Fibroblast of mammary gland (primary cell): ENCODE measurements at regions not wholly inside any gene's neighbourhood (a gene's known extent, or its start where the extent isn't known, plus 50 kb on each side); places are given as distances from the start of the nearest gene placed in this dataset.

ENCODE experiments used
- DNase-seq: peaks from one replicate; pipeline ENCODE4 v3.0.0-alpha.2; 2010; ENCODE audit warnings: low read depth
- H3K4me3 ChIP-seq: 2 replicates; pipeline ENCODE4 v1.5.1; 2011; ENCODE audit warnings: low read depth, mild to moderate bottlenecking, low read length, moderate library complexity; ENCODE audit not compliant: control insufficient read depth
- TF ChIP-seq, protein P1 (sequence below): conservative IDR thresholded peaks from 2 replicates; pipeline ENCODE4 v1.5.1; 2011; ENCODE audit warnings: low read depth, low read length, inconsistent platforms; ENCODE audit not compliant: control insufficient read depth, insufficient read depth

DNA sequence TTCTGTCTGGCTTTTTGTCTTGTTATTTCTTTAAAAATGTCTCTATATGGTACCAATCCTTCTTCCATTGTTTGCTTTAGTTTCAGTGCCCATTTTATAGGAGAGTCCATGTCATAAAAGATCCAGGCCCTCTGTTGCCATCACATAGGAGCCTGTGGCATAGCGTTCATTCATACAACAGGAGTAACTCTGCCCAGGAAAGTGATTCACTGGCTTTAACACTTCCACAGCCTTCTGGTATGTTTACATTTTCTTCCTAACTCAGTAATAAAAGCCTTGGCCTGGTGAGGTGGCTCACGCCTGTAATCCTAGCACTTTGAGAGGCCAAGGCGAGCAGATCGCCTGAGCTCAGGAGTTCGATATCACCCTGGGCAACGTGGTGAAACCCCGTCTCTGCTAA is 519.3 kb upstream of the PTGER4 start:
- no peak for DNase-seq
- TF ChIP-seq, protein P1, sequence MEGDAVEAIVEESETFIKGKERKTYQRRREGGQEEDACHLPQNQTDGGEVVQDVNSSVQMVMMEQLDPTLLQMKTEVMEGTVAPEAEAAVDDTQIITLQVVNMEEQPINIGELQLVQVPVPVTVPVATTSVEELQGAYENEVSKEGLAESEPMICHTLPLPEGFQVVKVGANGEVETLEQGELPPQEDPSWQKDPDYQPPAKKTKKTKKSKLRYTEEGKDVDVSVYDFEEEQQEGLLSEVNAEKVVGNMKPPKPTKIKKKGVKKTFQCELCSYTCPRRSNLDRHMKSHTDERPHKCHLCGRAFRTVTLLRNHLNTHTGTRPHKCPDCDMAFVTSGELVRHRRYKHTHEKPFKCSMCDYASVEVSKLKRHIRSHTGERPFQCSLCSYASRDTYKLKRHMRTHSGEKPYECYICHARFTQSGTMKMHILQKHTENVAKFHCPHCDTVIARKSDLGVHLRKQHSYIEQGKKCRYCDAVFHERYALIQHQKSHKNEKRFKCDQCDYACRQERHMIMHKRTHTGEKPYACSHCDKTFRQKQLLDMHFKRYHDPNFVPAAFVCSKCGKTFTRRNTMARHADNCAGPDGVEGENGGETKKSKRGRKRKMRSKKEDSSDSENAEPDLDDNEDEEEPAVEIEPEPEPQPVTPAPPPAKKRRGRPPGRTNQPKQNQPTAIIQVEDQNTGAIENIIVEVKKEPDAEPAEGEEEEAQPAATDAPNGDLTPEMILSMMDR = no peak
- no peak overlapping the region for H3K4me3 ChIP-seq

- TF ChIP-seq, protein P1 = no peak
- H3K4me3 ChIP-seq = no peak overlapping the region
- no peak for DNase-seq
Measured at GRCh38 chr5:40154194-40154593, 525.5 kb upstream of the PTGER4 start.

GRCh38 chr5:40150896-40151295 is 528.8 kb upstream of the PTGER4 start:
- no peak for DNase-seq
- TF ChIP-seq, protein P1 = no peak
- H3K4me3 ChIP-seq = no peak overlapping the region

GRCh38 chr5:40141896-40142295 is 537.8 kb upstream of the PTGER4 start:
- TF ChIP-seq, protein P1 = no peak
- DNase-seq = no peak
- no peak overlapping the region for H3K4me3 ChIP-seq

DNA sequence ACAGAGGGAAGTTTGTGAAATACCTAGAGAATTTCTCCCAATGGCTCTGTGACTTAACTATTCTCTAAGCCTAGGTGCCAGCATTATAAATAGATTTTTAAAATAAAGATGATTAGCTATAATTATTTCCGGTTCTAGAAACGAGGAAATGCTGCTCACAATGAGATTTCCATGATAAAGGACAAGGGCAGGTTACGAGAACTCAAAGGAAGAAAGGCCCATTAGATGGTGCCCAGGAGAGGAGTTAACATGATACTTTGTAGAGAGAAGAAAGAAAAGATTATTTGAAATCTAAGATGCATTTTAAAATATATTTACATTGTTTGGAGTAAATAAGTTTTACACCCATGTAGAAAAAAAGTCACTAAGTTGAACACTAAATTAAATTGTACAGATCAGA is 538.3 kb upstream of the PTGER4 start:
- H3K4me3 ChIP-seq = no peak overlapping the region
- no peak for DNase-seq
- TF ChIP-seq, protein P1 = no peak

DNA sequence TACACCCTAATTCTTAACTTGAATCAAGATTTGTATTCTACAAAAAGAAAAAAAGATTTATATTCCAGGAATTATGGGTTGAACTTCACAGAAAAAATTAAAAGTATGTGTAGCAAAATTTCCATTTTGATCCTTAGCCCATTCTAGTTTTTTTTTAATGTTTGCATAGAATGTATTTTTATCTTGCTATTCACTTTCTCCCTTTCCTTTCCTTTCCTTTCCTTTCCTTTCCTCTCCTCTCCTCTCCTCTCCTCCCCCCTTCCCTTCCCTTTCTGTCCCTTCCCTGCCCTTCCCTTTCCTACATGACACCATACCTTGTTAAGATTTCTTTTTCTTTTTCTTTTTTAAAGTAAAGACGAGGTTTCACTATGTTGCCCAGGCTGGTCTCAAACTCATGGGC is 542.5 kb upstream of the PTGER4 start:
- TF ChIP-seq, protein P1 = no peak
- no peak overlapping the region for H3K4me3 ChIP-seq

GRCh38 chr5:40134883-40135520 is 544.7 kb upstream of the PTGER4 start:
- DNase-seq = no peak
- TF ChIP-seq, protein P1 = no peak
- no peak overlapping the region for H3K4me3 ChIP-seq

More for the DNA sequence above, 542.5 kb upstream of the PTGER4 start:
- DNase-seq = no peak
